ENCODE measurements at regions not wholly inside any gene's neighbourhood (a gene's known extent, or its start where the extent isn't known, plus 50 kb on each side); places are given as distances from the start of the nearest gene placed in this dataset.

- Histone ChIP-seq H3K27ac (ENCODE audit: low read depth, low read length) (no peak overlapping the region), H3K9me3 (ENCODE audit: control insufficient read depth in 5 of 5, low read length in 5 of 5) (no peaks in the 10 kb centered on the region), H3K4me3 (ENCODE audit: low read depth in 1 of 5, low read length in 5 of 5) (no peak overlapping the region), H3K9ac (ENCODE audit: low read length in 5 of 5) (no peak overlapping the region), H3K27me3 (ENCODE audit: control insufficient read depth in 5 of 5, insufficient read depth in 4 of 5, low read length in 5 of 5) (no peaks in the 10 kb centered on the region), H3K36me3 (ENCODE audit: control insufficient read depth in 5 of 5, insufficient read depth in 5 of 5, low read length in 5 of 5) (no peaks in the 10 kb centered on the region), H3K4me1 (ENCODE audit: control insufficient read depth in 5 of 5, insufficient read depth in 5 of 5, low read length in 5 of 5) (peaks cover 0 to 6% (median 3%) of the 10 kb centered on the region in 5 donors)
Observed at GRCh38 chrX:139112432-139112831, 400.9 kb upstream of the FGF13 start.

GRCh38 chrX:139106069-139106468 is 394.6 kb upstream of the FGF13 start:
- no peaks in the 10 kb centered on the region for H3K9me3 ChIP-seq (ENCODE audit: control insufficient read depth in 5 of 5, low read length in 5 of 5)
- no peak overlapping the region for H3K4me3 ChIP-seq (ENCODE audit: low read depth in 1 of 5, low read length in 5 of 5)
- H3K27me3 ChIP-seq (ENCODE audit: control insufficient read depth in 5 of 5, insufficient read depth in 4 of 5, low read length in 5 of 5) = no peaks in the 10 kb centered on the region
- H3K36me3 ChIP-seq (ENCODE audit: control insufficient read depth in 5 of 5, insufficient read depth in 5 of 5, low read length in 5 of 5) = no peaks in the 10 kb centered on the region
- no peak overlapping the region for H3K27ac ChIP-seq (ENCODE audit: low read depth, low read length)
- peaks cover 0 to 9% (median 0%) of the 10 kb centered on the region in 5 donors for H3K4me1 ChIP-seq (ENCODE audit: control insufficient read depth in 5 of 5, insufficient read depth in 5 of 5, low read length in 5 of 5)
- H3K9ac ChIP-seq (ENCODE audit: low read length in 5 of 5) = no peak overlapping the region

DNA sequence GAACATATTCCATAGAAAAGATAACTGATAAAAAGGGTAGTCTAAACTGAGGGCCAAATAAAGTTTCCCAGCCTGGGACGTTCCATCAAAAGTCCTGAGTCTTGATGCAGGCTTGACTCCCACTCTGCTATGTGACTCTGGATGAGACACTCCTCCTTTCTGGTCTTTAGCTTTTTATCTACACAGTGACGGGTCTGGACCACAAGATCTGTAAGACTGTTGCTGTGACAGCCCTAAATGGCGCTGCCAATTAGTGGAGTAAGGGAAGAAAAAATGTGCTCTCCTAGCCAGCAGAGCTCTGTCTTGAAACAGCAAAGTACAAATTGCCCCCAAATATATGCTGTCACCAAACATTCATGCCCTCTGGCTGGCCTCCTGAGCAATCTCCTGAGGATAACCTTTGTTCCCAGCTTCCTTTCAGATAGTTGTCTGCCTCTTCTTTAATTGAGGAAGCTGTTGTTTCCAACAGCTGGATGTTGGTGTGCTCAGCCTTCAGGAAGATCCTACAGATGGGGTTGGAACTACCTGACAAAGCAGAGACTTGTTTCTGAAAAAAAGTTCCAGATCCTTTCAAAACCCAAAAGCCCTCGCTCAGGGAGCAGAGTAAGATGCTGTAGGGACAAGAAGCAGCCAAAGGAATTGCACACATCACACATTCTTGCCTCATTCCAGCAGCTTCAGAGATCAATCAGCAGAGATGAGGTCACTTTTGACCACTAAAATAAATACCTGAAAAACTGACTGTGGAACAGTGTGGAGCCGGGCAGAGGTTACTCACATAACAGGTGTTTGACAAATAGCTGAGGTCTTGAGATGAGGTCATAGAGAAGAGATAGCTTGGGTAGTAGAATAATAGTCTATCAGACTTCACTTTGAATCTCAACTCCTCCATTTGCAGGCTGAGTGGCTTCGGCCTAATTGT is 383.4 kb upstream of the FGF13 start:
- no peaks in the 10 kb centered on the region for H3K36me3 ChIP-seq (ENCODE audit: control insufficient read depth in 5 of 5, insufficient read depth in 5 of 5, low read length in 5 of 5)

GRCh38 chrX:139093201-139093600 is 381.7 kb upstream of the FGF13 start:
- H3K36me3 ChIP-seq (ENCODE audit: control insufficient read depth in 5 of 5, insufficient read depth in 5 of 5, low read length in 5 of 5) = no peaks in the 10 kb centered on the region
- H3K27me3 ChIP-seq (ENCODE audit: control insufficient read depth in 5 of 5, insufficient read depth in 4 of 5, low read length in 5 of 5) = no peaks in the 10 kb centered on the region
- H3K4me3 ChIP-seq (ENCODE audit: low read depth in 1 of 5, low read length in 5 of 5) = no peak overlapping the region
- no peak overlapping the region for H3K9ac ChIP-seq (ENCODE audit: low read length in 5 of 5)
- H3K4me1 ChIP-seq (ENCODE audit: control insufficient read depth in 5 of 5, insufficient read depth in 5 of 5, low read length in 5 of 5) = peaks cover 0 to 24% (median 5%) of the 10 kb centered on the region in 5 donors
- H3K27ac ChIP-seq (ENCODE audit: low read depth, low read length) = no peak overlapping the region
- H3K9me3 ChIP-seq (ENCODE audit: control insufficient read depth in 5 of 5, low read length in 5 of 5) = no peaks in the 10 kb centered on the region

More for the DNA sequence above, 383.4 kb upstream of the FGF13 start:
- Histone ChIP-seq H3K4me1 (ENCODE audit: control insufficient read depth in 5 of 5, insufficient read depth in 5 of 5, low read length in 5 of 5) (peaks cover 0 to 24% (median 5%) of the 10 kb centered on the region in 5 donors), H3K4me3 (ENCODE audit: low read depth in 1 of 5, low read length in 5 of 5) (no peak overlapping the region), H3K27ac (ENCODE audit: low read depth, low read length) (no peak overlapping the region), H3K9me3 (ENCODE audit: control insufficient read depth in 5 of 5, low read length in 5 of 5) (no peaks in the 10 kb centered on the region), H3K27me3 (ENCODE audit: control insufficient read depth in 5 of 5, insufficient read depth in 4 of 5, low read length in 5 of 5) (no peaks in the 10 kb centered on the region), H3K9ac (ENCODE audit: low read length in 5 of 5) (no peak overlapping the region)

GRCh38 chrX:139091878-139092277 is 380.4 kb upstream of the FGF13 start:
- peaks cover 0 to 24% (median 5%) of the 10 kb centered on the region in 5 donors for H3K4me1 ChIP-seq (ENCODE audit: control insufficient read depth in 5 of 5, insufficient read depth in 5 of 5, low read length in 5 of 5)
- no peaks in the 10 kb centered on the region for H3K36me3 ChIP-seq (ENCODE audit: control insufficient read depth in 5 of 5, insufficient read depth in 5 of 5, low read length in 5 of 5)
- H3K9ac ChIP-seq (ENCODE audit: low read length in 5 of 5) = no peak overlapping the region
- H3K4me3 ChIP-seq (ENCODE audit: low read depth in 1 of 5, low read length in 5 of 5) = no peak overlapping the region
- no peaks in the 10 kb centered on the region for H3K9me3 ChIP-seq (ENCODE audit: control insufficient read depth in 5 of 5, low read length in 5 of 5)
- H3K27me3 ChIP-seq (ENCODE audit: control insufficient read depth in 5 of 5, insufficient read depth in 4 of 5, low read length in 5 of 5) = no peaks in the 10 kb centered on the region
- no peak overlapping the region for H3K27ac ChIP-seq (ENCODE audit: low read depth, low read length)

GRCh38 chrX:139091066-139091465 is 379.5 kb upstream of the FGF13 start:
- Histone ChIP-seq H3K27me3 (ENCODE audit: control insufficient read depth in 5 of 5, insufficient read depth in 4 of 5, low read length in 5 of 5) (no peaks in the 10 kb centered on the region), H3K9me3 (ENCODE audit: control insufficient read depth in 5 of 5, low read length in 5 of 5) (no peaks in the 10 kb centered on the region), H3K36me3 (ENCODE audit: control insufficient read depth in 5 of 5, insufficient read depth in 5 of 5, low read length in 5 of 5) (no peaks in the 10 kb centered on the region), H3K4me3 (ENCODE audit: low read depth in 1 of 5, low read length in 5 of 5) (no peak overlapping the region), H3K4me1 (ENCODE audit: control insufficient read depth in 5 of 5, insufficient read depth in 5 of 5, low read length in 5 of 5) (peaks cover 0 to 26% (median 5%) of the 10 kb centered on the region in 5 donors), H3K9ac (ENCODE audit: low read length in 5 of 5) (no peak overlapping the region), H3K27ac (ENCODE audit: low read depth, low read length) (no peak overlapping the region)

DNA sequence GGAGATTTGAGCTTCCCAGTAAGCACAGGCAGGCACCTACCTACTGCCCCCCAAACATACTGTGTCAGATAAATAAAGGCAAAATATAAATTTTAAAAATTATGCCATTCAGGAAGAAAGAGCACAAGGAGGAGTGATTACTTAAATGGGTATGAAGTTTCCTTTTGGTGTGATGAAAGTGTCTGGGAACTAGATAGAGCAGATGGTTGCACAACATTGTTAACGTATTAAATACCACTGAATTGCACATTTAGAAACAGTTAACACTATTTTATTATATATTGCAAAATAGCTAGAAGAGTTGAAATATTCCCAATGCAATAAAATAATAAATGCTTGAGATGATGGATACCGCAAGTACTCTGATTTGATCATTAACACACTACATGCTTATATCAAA is 374.7 kb upstream of the FGF13 start:
- no peaks in the 10 kb centered on the region for H3K36me3 ChIP-seq (ENCODE audit: control insufficient read depth in 5 of 5, insufficient read depth in 5 of 5, low read length in 5 of 5)
- H3K27me3 ChIP-seq (ENCODE audit: control insufficient read depth in 5 of 5, insufficient read depth in 4 of 5, low read length in 5 of 5) = no peaks in the 10 kb centered on the region
- no peak overlapping the region for H3K9ac ChIP-seq (ENCODE audit: low read length in 5 of 5)
- peaks cover 0 to 10% (median 0%) of the 10 kb centered on the region in 5 donors for H3K4me1 ChIP-seq (ENCODE audit: control insufficient read depth in 5 of 5, insufficient read depth in 5 of 5, low read length in 5 of 5)
- H3K4me3 ChIP-seq (ENCODE audit: low read depth in 1 of 5, low read length in 5 of 5) = no peak overlapping the region
- H3K9me3 ChIP-seq (ENCODE audit: control insufficient read depth in 5 of 5, low read length in 5 of 5) = no peaks in the 10 kb centered on the region
- H3K27ac ChIP-seq (ENCODE audit: low read depth, low read length) = no peak overlapping the region

GRCh38 chrX:139085404-139085803 is 373.9 kb upstream of the FGF13 start:
- H3K9ac ChIP-seq (ENCODE audit: low read length in 5 of 5) = no peak overlapping the region
- H3K36me3 ChIP-seq (ENCODE audit: control insufficient read depth in 5 of 5, insufficient read depth in 5 of 5, low read length in 5 of 5) = no peaks in the 10 kb centered on the region
- H3K27me3 ChIP-seq (ENCODE audit: control insufficient read depth in 5 of 5, insufficient read depth in 4 of 5, low read length in 5 of 5) = no peaks in the 10 kb centered on the region
- H3K9me3 ChIP-seq (ENCODE audit: control insufficient read depth in 5 of 5, low read length in 5 of 5) = no peaks in the 10 kb centered on the region
- no peak overlapping the region for H3K27ac ChIP-seq (ENCODE audit: low read depth, low read length)
- H3K4me3 ChIP-seq (ENCODE audit: low read depth in 1 of 5, low read length in 5 of 5) = no peak overlapping the region
- H3K4me1 ChIP-seq (ENCODE audit: control insufficient read depth in 5 of 5, insufficient read depth in 5 of 5, low read length in 5 of 5) = peaks cover 0 to 4% (median 0%) of the 10 kb centered on the region in 5 donors

DNA sequence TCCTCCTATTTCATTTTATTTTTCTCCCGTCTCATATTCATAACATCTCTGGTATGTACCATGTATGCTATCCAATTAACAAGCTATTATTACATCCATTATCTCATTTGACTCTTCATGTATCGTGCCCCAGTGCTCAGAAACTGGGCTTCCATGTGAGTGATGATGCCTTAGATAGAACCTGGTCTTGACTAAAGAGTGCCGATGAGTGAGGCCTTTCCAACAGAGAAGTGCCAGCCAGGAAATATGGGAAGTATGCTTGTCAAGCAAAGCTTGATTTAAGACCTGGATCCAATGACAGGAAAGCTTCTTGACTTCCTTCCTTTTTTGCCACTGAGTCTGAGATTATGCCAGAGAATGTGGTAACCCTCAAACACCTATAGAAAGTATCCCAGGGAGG is 371.7 kb upstream of the FGF13 start:
- H3K4me3 ChIP-seq (ENCODE audit: low read depth in 1 of 5, low read length in 5 of 5) = no peak overlapping the region
- no peak overlapping the region for H3K27ac ChIP-seq (ENCODE audit: low read depth, low read length)
- peaks cover 0 to 12% (median 0%) of the 10 kb centered on the region in 5 donors for H3K4me1 ChIP-seq (ENCODE audit: control insufficient read depth in 5 of 5, insufficient read depth in 5 of 5, low read length in 5 of 5)
- no peaks in the 10 kb centered on the region for H3K27me3 ChIP-seq (ENCODE audit: control insufficient read depth in 5 of 5, insufficient read depth in 4 of 5, low read length in 5 of 5)
- H3K36me3 ChIP-seq (ENCODE audit: control insufficient read depth in 5 of 5, insufficient read depth in 5 of 5, low read length in 5 of 5) = no peaks in the 10 kb centered on the region
- H3K9ac ChIP-seq (ENCODE audit: low read length in 5 of 5) = no peak overlapping the region
- no peaks in the 10 kb centered on the region for H3K9me3 ChIP-seq (ENCODE audit: control insufficient read depth in 5 of 5, low read length in 5 of 5)

DNA sequence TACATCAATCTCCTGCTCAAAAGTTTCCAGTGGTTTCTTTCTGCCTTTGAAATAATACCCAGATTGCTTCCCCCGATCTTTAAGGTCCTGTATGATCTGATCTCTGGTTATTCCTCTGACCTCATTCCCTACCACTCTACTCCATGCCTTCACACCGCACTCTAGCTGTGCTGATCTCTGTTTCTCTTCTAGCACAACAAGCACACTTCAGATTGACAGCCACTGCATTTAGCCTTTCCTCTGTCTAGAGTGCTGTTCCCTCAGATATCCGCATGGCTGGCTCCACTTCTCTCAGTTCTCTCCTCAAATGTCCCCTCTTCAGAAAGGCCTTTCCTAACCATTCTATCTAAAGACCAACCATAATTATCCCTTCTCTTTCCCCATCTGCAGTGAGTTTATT is 370.4 kb upstream of the FGF13 start:
- Histone ChIP-seq H3K9ac (ENCODE audit: low read length in 5 of 5) (no peak overlapping the region), H3K4me1 (ENCODE audit: control insufficient read depth in 5 of 5, insufficient read depth in 5 of 5, low read length in 5 of 5) (peaks cover 0 to 14% (median 0%) of the 10 kb centered on the region in 5 donors), H3K4me3 (ENCODE audit: low read depth in 1 of 5, low read length in 5 of 5) (no peak overlapping the region)

More for the DNA sequence above, 370.4 kb upstream of the FGF13 start:
- Histone ChIP-seq H3K9me3 (ENCODE audit: control insufficient read depth in 5 of 5, low read length in 5 of 5) (no peaks in the 10 kb centered on the region), H3K36me3 (ENCODE audit: control insufficient read depth in 5 of 5, insufficient read depth in 5 of 5, low read length in 5 of 5) (no peaks in the 10 kb centered on the region), H3K27ac (ENCODE audit: low read depth, low read length) (no peak overlapping the region), H3K27me3 (ENCODE audit: control insufficient read depth in 5 of 5, insufficient read depth in 4 of 5, low read length in 5 of 5) (no peaks in the 10 kb centered on the region)
